ENCODE measurements at regions not wholly inside any gene's neighbourhood (a gene's known extent, or its start where the extent isn't known, plus 50 kb on each side); places are given as distances from the start of the nearest gene placed in this dataset.

DNA sequence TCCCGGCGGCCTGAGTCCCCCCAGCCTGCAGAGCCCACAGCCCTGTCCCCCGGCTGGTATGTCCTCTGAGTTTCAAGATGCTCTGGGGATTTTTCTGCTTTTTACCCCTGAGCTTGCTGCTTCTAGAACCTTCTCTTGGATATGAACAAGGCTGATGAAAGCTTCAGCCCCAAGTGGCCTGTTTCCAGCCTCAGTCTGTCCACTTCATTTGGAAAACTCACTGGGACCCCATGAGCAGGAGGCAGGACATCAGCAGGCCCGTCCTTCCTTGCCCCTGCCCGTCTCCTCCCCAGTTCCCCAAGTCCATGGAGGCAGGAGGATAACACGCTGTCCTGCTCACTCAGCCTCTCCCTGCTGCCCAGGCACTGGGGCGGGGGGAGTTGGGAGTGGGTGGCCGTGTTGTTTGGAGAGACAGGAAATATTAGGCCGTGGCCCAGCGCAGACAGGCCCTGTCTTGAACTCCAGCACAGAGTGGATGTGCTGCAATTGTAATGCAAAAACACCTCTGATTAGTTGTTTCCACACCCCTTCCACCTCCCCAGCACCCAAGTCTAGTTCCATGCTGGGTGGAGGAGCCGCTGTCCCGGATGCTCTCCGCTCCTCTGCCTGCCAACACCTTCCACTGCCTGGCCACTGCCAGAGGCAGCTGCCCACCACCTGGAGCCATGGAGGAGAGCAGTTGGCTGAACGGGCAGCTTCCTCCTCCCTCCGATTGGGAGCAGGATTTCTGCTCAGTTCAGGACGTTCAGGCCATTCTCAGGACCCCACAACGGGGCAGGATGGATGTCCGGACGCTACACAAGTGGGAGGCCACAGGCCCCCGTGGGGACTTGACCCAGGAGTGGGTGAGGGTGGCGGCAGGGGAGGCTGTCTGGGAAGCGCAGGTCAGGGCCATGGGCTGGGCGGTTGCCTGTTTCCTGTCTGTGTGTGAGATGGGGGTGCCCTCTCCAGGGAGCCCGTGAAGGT, 216.9 kb upstream of the GSE1 start:
- peak overlapping the region; percentile 15 to 33; a peak in 2 of 5 replicates for H3K4me3 Mint-ChIP-seq
- H3K79me1 ChIP-seq (ENCODE audit: insufficient read depth, low read depth, low read length, poor library complexity, severe bottlenecking): no peaks in the 10 kb centered on the region
- H3K27me3 ChIP-seq (ENCODE audit: insufficient read depth, low read length): no peaks in the 10 kb centered on the region
- H2BK12ac ChIP-seq (ENCODE audit: insufficient read length, low read depth, low read length): no peak overlapping the region
- no peak overlapping the region for H4K91ac ChIP-seq (ENCODE audit: insufficient read length, low read depth, low read length)
- no peak overlapping the region for H4K8ac ChIP-seq (replicated peaks; ENCODE audit: insufficient read length, low read depth, low read length)
- H3T11ph ChIP-seq (ENCODE audit: low read length): no peak overlapping the region
- peaks cover 36 to 38% of the 10 kb centered on the region in 2 experiments for H3K4me1 Mint-ChIP-seq
- H2AK5ac ChIP-seq (ENCODE audit: insufficient read length, low read length): no peak overlapping the region
- H3K27ac Mint-ChIP-seq: peak overlapping the region in 1 of 3 experiments; percentile 63; a peak in 2 of 7 replicates
- WGBS (ENCODE audit: extremely low coverage, insufficient read length, low lambda C conversion rate): no CpG with 5 or more reads among the region's 24 CpGs
- H3K4ac ChIP-seq (ENCODE audit: low read depth, low read length): no peak overlapping the region
- H2BK5ac ChIP-seq (ENCODE audit: insufficient read length, low read length): no peak overlapping the region
- peak overlapping the region; percentile 54; the same call in 1 of the 2 replicates for H3K14ac ChIP-seq (ENCODE audit: insufficient read depth, low read length)
- no peak overlapping the region for H3K27ac ChIP-seq (ENCODE audit: insufficient read length, low read depth, low read length)
- no peak overlapping the region for H3K23ac ChIP-seq (ENCODE audit: insufficient read length, low read depth, low read length)
- no peak overlapping the region for H3K56ac ChIP-seq (ENCODE audit: insufficient read length, low read depth, low read length)
- H2BK15ac ChIP-seq (ENCODE audit: low read depth, low read length): no peak overlapping the region
- no peak overlapping the region for H3K18ac ChIP-seq (ENCODE audit: insufficient read length, low read depth, low read length)
- H3K9ac ChIP-seq (ENCODE audit: extremely low read depth, insufficient read length, low read length): no peak overlapping the region
- H4K5ac ChIP-seq (ENCODE audit: insufficient read length, low read depth, low read length): no peak overlapping the region
- H2BK120ac ChIP-seq (ENCODE audit: low read depth, low read length, poor library complexity, severe bottlenecking): no peak overlapping the region
- DNase-seq: no peak
- peaks cover 12% of the 10 kb centered on the region; the same call in 1 of the 2 replicates for H3K4me1 ChIP-seq (ENCODE audit: insufficient read depth, low read length)
- H2AFZ ChIP-seq (ENCODE audit: low read length): no peak overlapping the region
- no peaks in the 10 kb centered on the region for H3K23me2 ChIP-seq (ENCODE audit: insufficient read length, low read depth, low read length, poor library complexity, severe bottlenecking)
- H4K20me1 ChIP-seq (ENCODE audit: control insufficient read depth, insufficient read depth, insufficient read length): no peaks in the 10 kb centered on the region
- H2BK20ac ChIP-seq (ENCODE audit: low read depth, low read length, poor library complexity, severe bottlenecking): no peak overlapping the region
- peaks cover 10% of the 10 kb centered on the region for H3K27me3 Mint-ChIP-seq (ENCODE audit: low read depth)
- TF ChIP-seq, protein P1, sequence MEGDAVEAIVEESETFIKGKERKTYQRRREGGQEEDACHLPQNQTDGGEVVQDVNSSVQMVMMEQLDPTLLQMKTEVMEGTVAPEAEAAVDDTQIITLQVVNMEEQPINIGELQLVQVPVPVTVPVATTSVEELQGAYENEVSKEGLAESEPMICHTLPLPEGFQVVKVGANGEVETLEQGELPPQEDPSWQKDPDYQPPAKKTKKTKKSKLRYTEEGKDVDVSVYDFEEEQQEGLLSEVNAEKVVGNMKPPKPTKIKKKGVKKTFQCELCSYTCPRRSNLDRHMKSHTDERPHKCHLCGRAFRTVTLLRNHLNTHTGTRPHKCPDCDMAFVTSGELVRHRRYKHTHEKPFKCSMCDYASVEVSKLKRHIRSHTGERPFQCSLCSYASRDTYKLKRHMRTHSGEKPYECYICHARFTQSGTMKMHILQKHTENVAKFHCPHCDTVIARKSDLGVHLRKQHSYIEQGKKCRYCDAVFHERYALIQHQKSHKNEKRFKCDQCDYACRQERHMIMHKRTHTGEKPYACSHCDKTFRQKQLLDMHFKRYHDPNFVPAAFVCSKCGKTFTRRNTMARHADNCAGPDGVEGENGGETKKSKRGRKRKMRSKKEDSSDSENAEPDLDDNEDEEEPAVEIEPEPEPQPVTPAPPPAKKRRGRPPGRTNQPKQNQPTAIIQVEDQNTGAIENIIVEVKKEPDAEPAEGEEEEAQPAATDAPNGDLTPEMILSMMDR (conservative IDR thresholded peaks at IDR 0.05): no peak
- no peaks in the 10 kb centered on the region for H3K79me2 ChIP-seq (ENCODE audit: insufficient read depth, low read length)
- no peaks in the 10 kb centered on the region for H3K9me3 ChIP-seq (ENCODE audit: control insufficient read depth, low read depth, low read length)
- H3K9me3 Mint-ChIP-seq: no peaks in the 10 kb centered on the region
- no peak overlapping the region for H3K4me2 ChIP-seq (ENCODE audit: insufficient read depth, insufficient read length, low read length)
- no peaks in the 10 kb centered on the region; a peak in 1 of 7 replicates for H3K36me3 Mint-ChIP-seq (ENCODE audit: insufficient read depth in 1 of 3, low read depth in 3 of 3)

All from H9 (cell line).